ENCODE measurements at regions not wholly inside any gene's neighbourhood (a gene's known extent, or its start where the extent isn't known, plus 50 kb on each side); places are given as distances from the start of the nearest gene placed in this dataset.

DNA sequence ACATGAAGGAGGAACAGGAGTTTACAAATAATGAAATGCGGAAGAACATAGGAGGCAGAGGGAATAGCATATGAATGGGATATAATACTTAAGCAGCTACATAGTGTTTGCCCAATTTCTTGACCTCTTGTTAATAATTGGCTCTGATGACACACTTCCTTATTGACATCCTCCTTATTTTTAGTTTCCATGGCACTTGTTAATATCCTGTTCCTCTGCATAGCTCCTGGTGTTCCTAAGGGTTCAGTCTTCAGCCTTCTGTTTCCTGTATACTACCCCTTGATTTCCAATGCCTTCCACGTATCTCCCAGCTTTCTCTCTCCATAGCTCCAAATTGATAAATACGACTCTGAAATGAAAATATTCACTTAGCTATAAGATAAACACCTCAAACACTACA lies 663.8 kb upstream of the API5 start:
- no peaks in the 10 kb centered on the region for H3K36me3 ChIP-seq (ENCODE audit: control insufficient read depth, insufficient read depth, low read length)
- no peaks in the 10 kb centered on the region for H3K27me3 ChIP-seq (ENCODE audit: control insufficient read depth, insufficient read depth, low read length)

DNA sequence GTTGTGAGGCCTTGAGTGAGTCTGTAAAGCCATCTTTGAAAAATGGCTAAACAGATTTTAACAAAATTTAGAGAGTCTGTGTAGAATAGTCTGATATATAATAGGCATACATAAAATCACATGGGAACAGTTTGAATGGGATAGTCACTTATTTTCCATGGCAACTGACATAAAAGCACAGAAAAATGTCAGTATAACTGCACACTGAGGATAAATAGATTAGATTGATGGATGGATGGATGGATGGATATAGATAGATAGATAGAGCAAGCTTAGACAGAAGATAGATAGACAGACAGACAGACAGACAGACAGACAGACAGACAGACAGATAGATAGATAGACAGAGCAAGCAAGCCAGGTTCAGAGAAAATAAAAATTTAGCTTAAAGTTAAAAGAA lies 660.2 kb upstream of the API5 start:
- no peak overlapping the region for H2AFZ ChIP-seq (ENCODE audit: low read length)
- no peaks in the 10 kb centered on the region for H3K4me1 ChIP-seq (ENCODE audit: control insufficient read depth, extremely low read depth, insufficient read depth, low read length)
- H3K9me3 ChIP-seq (ENCODE audit: control insufficient read depth, insufficient read depth, low read depth, low read length): no peaks in the 10 kb centered on the region
- no peak overlapping the region for H3K27ac ChIP-seq (ENCODE audit: insufficient read depth, low read length)
- H4K20me1 ChIP-seq (ENCODE audit: control insufficient read depth, extremely low read depth, insufficient read depth, low read length): no peaks in the 10 kb centered on the region
- H3K9ac ChIP-seq (ENCODE audit: insufficient read depth, low read length): no peak overlapping the region
- H3K79me2 ChIP-seq (ENCODE audit: control insufficient read depth, insufficient read depth, low read length): no peaks in the 10 kb centered on the region
- no peak for DNase-seq (ENCODE audit: low read depth in 2 of 2)
- H3K36me3 ChIP-seq (ENCODE audit: control insufficient read depth, insufficient read depth, low read length): no peaks in the 10 kb centered on the region
- no peak overlapping the region for H3K4me3 ChIP-seq (replicated peaks in 1 of 4; ENCODE audit: control extremely low read depth in 1 of 4, insufficient read depth in 1 of 4, low read depth in 3 of 4, low read length in 4 of 4)
- no peaks in the 10 kb centered on the region for H3K27me3 ChIP-seq (ENCODE audit: control insufficient read depth, insufficient read depth, low read length)
- no peak overlapping the region for H3K4me2 ChIP-seq (ENCODE audit: extremely low read depth, insufficient read depth, low read length)
- TF ChIP-seq EZH2 (IDR thresholded peaks at IDR 0.05; ENCODE audit: low read length, missing control alignments): no peak
- no peak for TF ChIP-seq CTCF (conservative IDR thresholded peaks at IDR 0.05 in 1 of 2, IDR thresholded peaks at IDR 0.05 in 1 of 2; ENCODE audit: low read depth in 1 of 2, low read length in 2 of 2)

More for the DNA sequence above, 663.8 kb upstream of the API5 start:
- Histone ChIP-seq H3K9ac (ENCODE audit: insufficient read depth, low read length) (no peak overlapping the region), H3K79me2 (ENCODE audit: control insufficient read depth, insufficient read depth, low read length) (no peaks in the 10 kb centered on the region), H3K4me2 (ENCODE audit: extremely low read depth, insufficient read depth, low read length) (no peak overlapping the region), H3K4me1 (ENCODE audit: control insufficient read depth, extremely low read depth, insufficient read depth, low read length) (no peaks in the 10 kb centered on the region), H3K4me3 (replicated peaks in 1 of 4; ENCODE audit: control extremely low read depth in 1 of 4, insufficient read depth in 1 of 4, low read depth in 3 of 4, low read length in 4 of 4) (no peak overlapping the region), H3K27ac (ENCODE audit: insufficient read depth, low read length) (no peak overlapping the region), H3K9me3 (ENCODE audit: control insufficient read depth, insufficient read depth, low read depth, low read length) (no peaks in the 10 kb centered on the region), H2AFZ (ENCODE audit: low read length) (no peak overlapping the region), H4K20me1 (ENCODE audit: control insufficient read depth, extremely low read depth, insufficient read depth, low read length) (no peaks in the 10 kb centered on the region)
- TF ChIP-seq EZH2 (IDR thresholded peaks at IDR 0.05; ENCODE audit: low read length, missing control alignments): no peak
- TF ChIP-seq CTCF (conservative IDR thresholded peaks at IDR 0.05 in 1 of 2, IDR thresholded peaks at IDR 0.05 in 1 of 2; ENCODE audit: low read depth in 1 of 2, low read length in 2 of 2): no peak
- DNase-seq (ENCODE audit: low read depth in 2 of 2): no peak

- no peaks in the 10 kb centered on the region for H3K36me3 ChIP-seq (ENCODE audit: control insufficient read depth, insufficient read depth, low read length)
- no peak for DNase-seq (ENCODE audit: low read depth in 2 of 2)
- no peak overlapping the region for H3K9ac ChIP-seq (ENCODE audit: insufficient read depth, low read length)
- H3K9me3 ChIP-seq (ENCODE audit: control insufficient read depth, insufficient read depth, low read depth, low read length): no peaks in the 10 kb centered on the region
- no peaks in the 10 kb centered on the region for H3K4me1 ChIP-seq (ENCODE audit: control insufficient read depth, extremely low read depth, insufficient read depth, low read length)
- no peak overlapping the region for H2AFZ ChIP-seq (ENCODE audit: low read length)
- no peak for TF ChIP-seq CTCF (conservative IDR thresholded peaks at IDR 0.05 in 1 of 2, IDR thresholded peaks at IDR 0.05 in 1 of 2; ENCODE audit: low read depth in 1 of 2, low read length in 2 of 2)
- no peaks in the 10 kb centered on the region for H4K20me1 ChIP-seq (ENCODE audit: control insufficient read depth, extremely low read depth, insufficient read depth, low read length)
- H3K4me2 ChIP-seq (ENCODE audit: extremely low read depth, insufficient read depth, low read length): no peak overlapping the region
- no peak overlapping the region for H3K27ac ChIP-seq (ENCODE audit: insufficient read depth, low read length)
- H3K27me3 ChIP-seq (ENCODE audit: control insufficient read depth, insufficient read depth, low read length): no peaks in the 10 kb centered on the region
- H3K79me2 ChIP-seq (ENCODE audit: control insufficient read depth, insufficient read depth, low read length): no peaks in the 10 kb centered on the region
- H3K4me3 ChIP-seq (replicated peaks in 1 of 4; ENCODE audit: control extremely low read depth in 1 of 4, insufficient read depth in 1 of 4, low read depth in 3 of 4, low read length in 4 of 4): no peak overlapping the region
These were observed 654.6 kb upstream of the API5 start for GRCh38 chr11:42657169-42657568.
